Skeletal muscle satellite cell (primary cell): ENCODE measurements at regions not wholly inside any gene's neighbourhood (a gene's known extent, or its start where the extent isn't known, plus 50 kb on each side); places are given as distances from the start of the nearest gene placed in this dataset.
"Not testable (repeated sequence)": the region's sequence is repeated elsewhere in the genome, so short reads cannot be mapped to it uniquely, and the experiment has no call there.

Source experiments
- H3K27me3 ChIP-seq: 2 replicates; pipeline ENCODE4 v1.7.0; 2013; ENCODE audit warnings: low read length; ENCODE audit not compliant: control insufficient read depth, insufficient read depth
- H3K36me3 ChIP-seq: 2 replicates; pipeline ENCODE4 v1.7.0; 2013; ENCODE audit warnings: mild to moderate bottlenecking, control low read depth, low read length; ENCODE audit not compliant: insufficient read depth
- H3K4me1 ChIP-seq: 2 replicates; pipeline ENCODE4 v1.7.0; 2013; ENCODE audit warnings: low read length; ENCODE audit not compliant: control insufficient read depth, insufficient read depth
- H3K4me2 ChIP-seq: 2 replicates; pipeline ENCODE4 v1.7.0; 2013; ENCODE audit warnings: mild to moderate bottlenecking, low read length
- H3K4me3 ChIP-seq: 2 replicates; pipeline ENCODE4 v1.7.0; 2013; ENCODE audit warnings: low read length
- H3K9ac ChIP-seq: 2 replicates; pipeline ENCODE4 v1.7.0; 2013; ENCODE audit warnings: mild to moderate bottlenecking, low read depth, low read length, moderate library complexity
- H3K9me3 ChIP-seq: replicated peaks from 2 replicates; pipeline ENCODE4 v1.7.0; 2013; ENCODE audit warnings: mild to moderate bottlenecking, control low read depth, low read length

- Histone ChIP-seq H3K4me1 (no peaks in the 10 kb centered on the region), H3K27me3 (no peaks in the 10 kb centered on the region), H3K36me3 (no peaks in the 10 kb centered on the region), H3K9me3 (peaks cover 4% of the 10 kb centered on the region), H3K4me3 (no peak overlapping the region), H3K9ac (no peak overlapping the region), H3K4me2 (no peak overlapping the region)
Observed at GRCh38 chr1:80540596-80540995, 1260.1 kb upstream of the ADGRL2 start.

GRCh38 chr1:80540149-80540548 lies 1260.6 kb upstream of the ADGRL2 start:
- Histone ChIP-seq H3K4me1 (no peaks in the 10 kb centered on the region), H3K27me3 (no peaks in the 10 kb centered on the region), H3K4me3 (no peak overlapping the region), H3K36me3 (no peaks in the 10 kb centered on the region), H3K4me2 (no peak overlapping the region), H3K9me3 (peaks cover 4% of the 10 kb centered on the region), H3K9ac (no peak overlapping the region)

- not testable (repeated sequence) for H3K9ac ChIP-seq, H3K9me3 ChIP-seq, H3K4me3 ChIP-seq, H3K36me3 ChIP-seq, H3K4me2 ChIP-seq, H3K27me3 ChIP-seq, H3K4me1 ChIP-seq
Observed at GRCh38 chr1:80539298-80539697, 1261.4 kb upstream of the ADGRL2 start.

- Histone ChIP-seq H3K4me2 (no peak overlapping the region), H3K27me3 (no peaks in the 10 kb centered on the region), H3K4me1 (no peaks in the 10 kb centered on the region), H3K9ac (no peak overlapping the region), H3K9me3 (peaks cover 4% of the 10 kb centered on the region), H3K4me3 (no peak overlapping the region), H3K36me3 (no peaks in the 10 kb centered on the region)
Observed at GRCh38 chr1:80536461-80536860, 1264.3 kb upstream of the ADGRL2 start.

- Histone ChIP-seq H3K4me2 (no peak overlapping the region), H3K9ac (no peak overlapping the region), H3K27me3 (no peaks in the 10 kb centered on the region), H3K9me3 (peaks cover 4% of the 10 kb centered on the region), H3K4me1 (no peaks in the 10 kb centered on the region), H3K36me3 (no peaks in the 10 kb centered on the region), H3K4me3 (no peak overlapping the region)
Observed at GRCh38 chr1:80535466-80535865, 1265.3 kb upstream of the ADGRL2 start.

- no peak overlapping the region for H3K4me2 ChIP-seq
- H3K36me3 ChIP-seq: no peaks in the 10 kb centered on the region
- H3K9ac ChIP-seq: no peak overlapping the region
- peaks cover under 1% of the 10 kb centered on the region for H3K9me3 ChIP-seq
- no peak overlapping the region for H3K4me3 ChIP-seq
- no peaks in the 10 kb centered on the region for H3K27me3 ChIP-seq
- no peaks in the 10 kb centered on the region for H3K4me1 ChIP-seq
Observed at GRCh38 chr1:80534606-80535360, 1266.0 kb upstream of the ADGRL2 start.

GRCh38 chr1:80533775-80534334 lies 1266.9 kb upstream of the ADGRL2 start:
- Histone ChIP-seq H3K4me1 (no peaks in the 10 kb centered on the region), H3K27me3 (no peaks in the 10 kb centered on the region), H3K9ac (no peak overlapping the region), H3K36me3 (no peaks in the 10 kb centered on the region), H3K9me3 (no peaks in the 10 kb centered on the region), H3K4me3 (no peak overlapping the region), H3K4me2 (no peak overlapping the region)

- Histone ChIP-seq H3K27me3 (no peaks in the 10 kb centered on the region), H3K9ac (no peak overlapping the region), H3K4me2 (no peak overlapping the region), H3K36me3 (no peaks in the 10 kb centered on the region), H3K4me1 (no peaks in the 10 kb centered on the region), H3K4me3 (no peak overlapping the region), H3K9me3 (no peaks in the 10 kb centered on the region)
Observed at GRCh38 chr1:80533093-80533492, 1267.6 kb upstream of the ADGRL2 start.

GRCh38 chr1:80531182-80531581 lies 1269.6 kb upstream of the ADGRL2 start:
- H3K4me2 ChIP-seq: no peak overlapping the region
- H3K9ac ChIP-seq: no peak overlapping the region
- no peaks in the 10 kb centered on the region for H3K4me1 ChIP-seq
- H3K27me3 ChIP-seq: no peaks in the 10 kb centered on the region
- no peaks in the 10 kb centered on the region for H3K9me3 ChIP-seq
- no peaks in the 10 kb centered on the region for H3K36me3 ChIP-seq
- H3K4me3 ChIP-seq: no peak overlapping the region

- Histone ChIP-seq H3K36me3 (no peaks in the 10 kb centered on the region), H3K9ac (no peak overlapping the region), H3K27me3 (no peaks in the 10 kb centered on the region), H3K4me1 (no peaks in the 10 kb centered on the region), H3K9me3 (no peaks in the 10 kb centered on the region), H3K4me3 (no peak overlapping the region), H3K4me2 (no peak overlapping the region)
Observed at GRCh38 chr1:80529546-80529945, 1271.2 kb upstream of the ADGRL2 start.

- Histone ChIP-seq H3K9me3 (no peaks in the 10 kb centered on the region), H3K4me3 (no peak overlapping the region), H3K36me3 (no peaks in the 10 kb centered on the region), H3K4me2 (no peak overlapping the region), H3K27me3 (no peaks in the 10 kb centered on the region), H3K4me1 (no peaks in the 10 kb centered on the region), H3K9ac (no peak overlapping the region)
Observed at GRCh38 chr1:80523861-80524260, 1276.9 kb upstream of the ADGRL2 start.

- H3K4me3 ChIP-seq, H3K4me2 ChIP-seq, H3K9me3 ChIP-seq, H3K36me3 ChIP-seq, H3K27me3 ChIP-seq, H3K4me1 ChIP-seq, H3K9ac ChIP-seq: not testable (repeated sequence)
Observed at GRCh38 chr1:80523071-80523470, 1277.7 kb upstream of the ADGRL2 start.
